A549 (cell line): ENCODE measurements at regions not wholly inside any gene's neighbourhood (a gene's known extent, or its start where the extent isn't known, plus 50 kb on each side); places are given as distances from the start of the nearest gene placed in this dataset.

ENCODE experiments used
- ATAC-seq, 2 experiments: fragments of 200-7000 bp in 1 of 2; fragments of >200 bp in 1 of 2; cut with Nextera tagmentation in 1 of 2; cut with Tn5 transposase in 1 of 2; 3 replicates each; pipeline versions ENCODE4 v1.8.0 to v1.9.1; 2018 to 2020; ENCODE audit warnings: mild to moderate bottlenecking in 1 of 2, moderate library complexity in 1 of 2
- CTCF ChIA-PET: fragments of 300-600 bp; sonication (Branson Sonifier 250); formaldehyde crosslinking; extraction: SDS; loops from one replicate; lab custom pipeline; 2021; ENCODE audit warnings: antibody characterized with exemption, inconsistent platforms; lab: Yijun Ruan, JAX
- POLR2A ChIA-PET: fragments of 350-600 bp; formaldehyde crosslinking; extraction: SDS; loops from one replicate; lab custom pipeline; 2021; ENCODE audit warnings: antibody characterized with exemption, inconsistent platforms; lab: Yijun Ruan, JAX
- DNase-seq, 2 experiments: peaks; one replicate each; pipeline versions ENCODE4 v3.0.0 to v3.0.0-alpha.2; 2011 to 2016; ENCODE audit warnings: low read depth in 1 of 2, low spot score in 1 of 2
- FAIRE-seq: peaks from 2 replicates; lab custom pipeline; 2011; peaks lifted over from hg19 to GRCh38; lab: Jason Lieb, UNC
- H3K27ac ChIP-seq, 2 experiments: fragments of >200 bp; sonication (Bioruptor Twin); formaldehyde crosslinking; 3 replicates each; pipeline ENCODE4 v1.5.1; 2016 to 2017
- H3K4me1 ChIP-seq: fragments of >200 bp; sonication (Bioruptor Twin); formaldehyde crosslinking; 3 replicates; pipeline ENCODE4 v1.6.1; 2016
- H3K4me2 ChIP-seq: fragments of >200 bp; sonication (Bioruptor Twin); formaldehyde crosslinking; 3 replicates; pipeline ENCODE4 v1.6.1; 2016
- H3K4me3 ChIP-seq: fragments of >200 bp; sonication (Bioruptor Twin); formaldehyde crosslinking; 3 replicates; pipeline ENCODE4 v1.5.1; 2016
- H3K9me3 ChIP-seq: fragments of >200 bp; sonication (Bioruptor Twin); formaldehyde crosslinking; 3 replicates; pipeline ENCODE4 v1.6.1; 2016
- EP300 ChIP-seq, 2 experiments: fragments of >200 bp; sonication (Bioruptor Twin); formaldehyde crosslinking; IDR thresholded peaks; 2 replicates in 1 of 2; 3 replicates in 1 of 2; pipeline ENCODE4 v1.6.1; 2016 to 2017
- ESRRA ChIP-seq: fragments of 150-350 bp; IDR thresholded peaks from 2 replicates; pipeline ENCODE4 v1.6.1; 2014; ENCODE audit warnings: mild to moderate bottlenecking, low read length, borderline replicate concordance
- FOSB ChIP-seq: fragments of 250-450 bp; sonication (Bioruptor Pico); IDR thresholded peaks from 2 replicates; pipeline ENCODE4 v1.5.0; 2020; ENCODE audit warnings: mild to moderate bottlenecking, moderate library complexity
- FOSL2 ChIP-seq, 2 experiments: fragments of 450-650 bp in 1 of 2; fragments of >200 bp in 1 of 2; sonication (Bioruptor Twin) in 1 of 2; formaldehyde crosslinking; IDR thresholded peaks; 2 replicates each; pipeline versions ENCODE4 v1.5.0 to v1.6.1; 2016 to 2020; ENCODE audit warnings: mild to moderate bottlenecking in 1 of 2, moderate library complexity in 1 of 2
- GATA3 ChIP-seq: IDR thresholded peaks from 2 replicates; pipeline ENCODE4 v1.6.1; 2012; ENCODE audit warnings: borderline replicate concordance
- HMGXB4 ChIP-seq: fragments of 250-450 bp; sonication (Bioruptor Pico); IDR thresholded peaks from 2 replicates; pipeline ENCODE4 v1.5.0; 2021; ENCODE audit warnings: mild to moderate bottlenecking, moderate library complexity, borderline replicate concordance
- HOXA7 ChIP-seq: fragments of 250-450 bp; sonication (Bioruptor Pico); IDR thresholded peaks from 2 replicates; pipeline ENCODE4 v1.5.0; 2020; ENCODE audit warnings: mild to moderate bottlenecking, moderate library complexity
- HOXB13 ChIP-seq: fragments of 250-450 bp; sonication (Bioruptor Pico); IDR thresholded peaks from 2 replicates; pipeline ENCODE4 v1.5.0; 2020; ENCODE audit warnings: low read depth, mild to moderate bottlenecking, moderate library complexity
- JUNB ChIP-seq: fragments of >200 bp; sonication (Bioruptor Twin); formaldehyde crosslinking; IDR thresholded peaks from 2 replicates; pipeline ENCODE4 v1.6.1; 2016
- KDM1A ChIP-seq: fragments of 200-600 bp; sonication (generic); IDR thresholded peaks from 2 replicates; pipeline ENCODE4 v1.6.1; 2016; ENCODE audit warnings: low read depth, mild to moderate bottlenecking
- MAFK ChIP-seq: fragments of 450-650 bp; IDR thresholded peaks from 2 replicates; pipeline ENCODE4 v1.6.1; 2014; ENCODE audit not compliant: partially characterized antibody
- MAX ChIP-seq: IDR thresholded peaks from 2 replicates; pipeline ENCODE4 v1.6.1; 2012
- MYC ChIP-seq: IDR thresholded peaks from 2 replicates; pipeline ENCODE4 v1.6.1; 2012; ENCODE audit warnings: mild to moderate bottlenecking, inconsistent platforms, low read length, improper control_type of control experiment, borderline replicate concordance
- NFE2L2 ChIP-seq: fragments of 150-350 bp; conservative IDR thresholded peaks from 2 replicates; pipeline ENCODE4 v1.6.1; 2014; ENCODE audit warnings: low read length
- NPAS2 ChIP-seq: fragments of 250-450 bp; sonication (Bioruptor Pico); IDR thresholded peaks from 2 replicates; pipeline ENCODE4 v1.8.0; 2022; ENCODE audit warnings: mild to moderate bottlenecking, moderate library complexity, borderline replicate concordance
- POLR2AphosphoS2 ChIP-seq: conservative IDR thresholded peaks from 2 replicates; pipeline ENCODE4 v1.6.1; 2012; ENCODE audit warnings: low read length, improper control_type of control experiment, inconsistent platforms
- RAD21 ChIP-seq, 2 experiments: fragments of >200 bp in 1 of 2; sonication (Bioruptor Twin) in 1 of 2; formaldehyde crosslinking in 1 of 2; IDR thresholded peaks in 1 of 2; conservative IDR thresholded peaks in 1 of 2; 2 replicates in 1 of 2; 3 replicates in 1 of 2; pipeline ENCODE4 v1.6.1; 2012 to 2018; ENCODE audit warnings: inconsistent platforms in 1 of 2
- RFX5 ChIP-seq: fragments of 450-650 bp; IDR thresholded peaks from 2 replicates; pipeline ENCODE4 v1.7.1; 2014; ENCODE audit warnings: antibody characterized with exemption, mild to moderate bottlenecking, moderate library complexity
- RNF2 ChIP-seq: fragments of 200-600 bp; sonication (generic); IDR thresholded peaks from 2 replicates; pipeline ENCODE4 v1.6.1; 2016; ENCODE audit warnings: low read depth, mild to moderate bottlenecking, antibody characterized with exemption, moderate library complexity, borderline replicate concordance
- SREBF2 ChIP-seq: fragments of 450-650 bp; IDR thresholded peaks from 2 replicates; pipeline ENCODE4 v1.6.1; 2014; ENCODE audit warnings: mild to moderate bottlenecking, moderate library complexity
- TFCP2L1 ChIP-seq: fragments of 250-450 bp; sonication (Bioruptor Pico); IDR thresholded peaks from 2 replicates; pipeline ENCODE4 v1.5.0; 2021; ENCODE audit warnings: mild to moderate bottlenecking
- WGBS: methylation state at CpG from one replicate; pipeline ENCODE4 v1.1.6; 2017; ENCODE audit errors: missing lambda C conversion rate; 5-methylcytosine and 5-hydroxymethylcytosine counted together
- TF ChIP-seq, protein P1 (sequence below): fragments of 450-650 bp; IDR thresholded peaks from 2 replicates; pipeline ENCODE4 v1.6.1; 2014; ENCODE audit warnings: antibody characterized with exemption

- FAIRE-seq (no peak), ATAC-seq (peak; percentile 88 to 94)
Observed at GRCh38 chr2:144596073-144596871, 76.4 kb upstream of the ZEB2 start.

DNA sequence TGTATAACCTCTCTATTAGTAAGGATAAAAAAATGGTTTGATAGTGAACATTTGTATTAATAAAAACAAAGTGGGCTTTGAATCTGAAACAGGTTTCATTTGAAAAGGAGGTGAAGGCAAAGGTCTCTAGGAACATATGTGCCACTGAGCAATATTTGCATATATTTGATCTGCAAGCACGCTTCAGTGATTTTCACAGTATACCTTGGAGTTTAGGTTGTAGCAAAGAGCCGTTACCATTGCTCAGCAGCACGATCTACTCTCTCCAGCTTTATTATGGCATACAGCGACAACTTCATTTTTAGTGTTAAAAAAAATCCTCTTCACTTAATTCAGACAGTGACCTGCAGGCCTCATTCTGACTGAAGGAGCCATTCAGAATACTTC, 75.8 kb upstream of the ZEB2 start:
- WGBS, result 88% methylated on average over 4 of the region's 4 CpGs
- FAIRE-seq (no peak), DNase-seq (no peak), ATAC-seq (no peak)
- ChIA-PET CTCF (no interaction called here), POLR2A (no interaction called here)
- Histone ChIP-seq H3K4me2 (peak overlapping the region; percentile 67), H3K4me1 (peaks cover 16% of the 10 kb centered on the region), H3K9me3 (peaks cover 2% of the 10 kb centered on the region; the same call in 1 of the 3 replicates), H3K4me3 (no peak overlapping the region), H3K27ac (peak overlapping the region; percentile 45 to 47; a peak in 5 of 6 replicates)
- TF ChIP-seq MAFK (no peak), FOSB (CRISPR knock-in tag) (no peak), HOXA7 (no peak), SREBF2 (no peak), MYC (no peak), HOXB13 (no peak), RFX5 (no peak), EP300 (IDR thresholded peaks at IDR 0.05) (no peak), ESRRA (no peak), HMGXB4 (CRISPR knock-in tag) (no peak), KDM1A (no peak)
- TF ChIP-seq, protein P1, sequence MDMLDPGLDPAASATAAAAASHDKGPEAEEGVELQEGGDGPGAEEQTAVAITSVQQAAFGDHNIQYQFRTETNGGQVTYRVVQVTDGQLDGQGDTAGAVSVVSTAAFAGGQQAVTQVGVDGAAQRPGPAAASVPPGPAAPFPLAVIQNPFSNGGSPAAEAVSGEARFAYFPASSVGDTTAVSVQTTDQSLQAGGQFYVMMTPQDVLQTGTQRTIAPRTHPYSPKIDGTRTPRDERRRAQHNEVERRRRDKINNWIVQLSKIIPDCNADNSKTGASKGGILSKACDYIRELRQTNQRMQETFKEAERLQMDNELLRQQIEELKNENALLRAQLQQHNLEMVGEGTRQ, result no peak

More at GRCh38 chr2:144596073-144596871, 76.4 kb upstream of the ZEB2 start:
- Histone ChIP-seq H3K4me2 (peak overlapping the region; percentile 67), H3K27ac (peak overlapping the region; percentile 45 to 47; a peak in 5 of 6 replicates), H3K4me1 (peaks cover 16% of the 10 kb centered on the region)
- CTCF ChIA-PET, result no interaction called here
- TF ChIP-seq FOSL2 (IDR thresholded peaks at IDR 0.05) (peak; percentile 64), FOSL2 (CRISPR knock-in tag; IDR thresholded peaks at IDR 0.05) (peak; percentile 76), HOXB13 (no peak), JUNB (peak; percentile 50), RAD21 (conservative IDR thresholded peaks at IDR 0.05 in 1 of 2, IDR thresholded peaks at IDR 0.05 in 1 of 2) (peak in 1 of 2 experiments; percentile 18; a peak in 1 of 5 replicates), POLR2AphosphoS2 (no peak), MAX (no peak), GATA3 (peak; percentile 29; the same call in 1 of the 2 replicates)
- TF ChIP-seq, all 56 proteins: peak for 4
- POLR2A ChIA-PET, result no interaction called here
- peak; percentile 13 to 34 for DNase-seq
- WGBS, result 13% methylated on average over 9 of the region's 9 CpGs
- no peak overlapping the region for H3K4me3 ChIP-seq
- peaks cover 2% of the 10 kb centered on the region; the same call in 1 of the 3 replicates for H3K9me3 ChIP-seq

- no peak for FAIRE-seq
- WGBS, result 79% methylated on average over 2 of the region's 2 CpGs
- Histone ChIP-seq H3K9me3 (peaks cover 2% of the 10 kb centered on the region; the same call in 1 of the 3 replicates), H3K4me3 (no peak overlapping the region), H3K4me1 (peaks cover 16% of the 10 kb centered on the region), H3K4me2 (no peak overlapping the region), H3K27ac (no peak overlapping the region)
- CTCF ChIA-PET, result no interaction called here
- POLR2A ChIA-PET, result no interaction called here
- no peak for ATAC-seq
- TF ChIP-seq RFX5 (no peak), TFCP2L1 (CRISPR knock-in tag) (no peak), RAD21 (conservative IDR thresholded peaks at IDR 0.05 in 1 of 2, IDR thresholded peaks at IDR 0.05 in 1 of 2) (no peak), RNF2 (no peak), NFE2L2 (no peak), NPAS2 (no peak)
- DNase-seq, result no peak
Observed at GRCh38 chr2:144595279-144595678, 75.4 kb upstream of the ZEB2 start.
